Caco-2 (cell line): ENCODE measurements at regions not wholly inside any gene's neighbourhood (a gene's known extent, or its start where the extent isn't known, plus 50 kb on each side); places are given as distances from the start of the nearest gene placed in this dataset.

Source experiments
- BruUV-seq: library from RNA; stranded (reverse); fragments of 400-500 nt; replicated peaks from 2 replicates; lab custom pipeline; 2021; lab: Mats Ljungman, UMichigan
- CTCF ChIA-PET: fragments of 300-600 bp; sonication (Branson Sonifier 250); formaldehyde crosslinking; loops from one replicate; lab custom pipeline; 2022; ENCODE audit warnings: antibody characterized with exemption; lab: Charles Lee
- POLR2A ChIA-PET: fragments of 300-600 bp; sonication (Branson Sonifier 250); formaldehyde crosslinking; loops from one replicate; lab custom pipeline; 2022; ENCODE audit warnings: antibody characterized with exemption; lab: Charles Lee
- DNase-seq, 2 experiments: peaks; one replicate each; pipeline versions ENCODE4 v3.0.0 to v3.0.0-alpha.2; 2020 to 2022
- H3K27me3 ChIP-seq: replicated peaks from 2 replicates; pipeline ENCODE4 v1.6.0; 2011; ENCODE audit warnings: low read length; ENCODE audit not compliant: control insufficient read depth, insufficient read depth
- H3K36me3 ChIP-seq: 2 replicates; pipeline ENCODE4 v1.5.1; 2011; ENCODE audit warnings: low read length; ENCODE audit not compliant: control insufficient read depth, insufficient read depth
- H3K4me1 ChIP-seq: fragments of 250-450 bp; sonication (Bioruptor Pico); 2 replicates; pipeline ENCODE4 v1.5.1; 2020; ENCODE audit warnings: mild to moderate bottlenecking
- H3K4me3 ChIP-seq: 2 replicates; pipeline ENCODE4 v1.5.1; 2011; ENCODE audit warnings: low read depth, mild to moderate bottlenecking, control low read depth, low read length
- H3K9me3 ChIP-seq: fragments of 250-450 bp; sonication (Bioruptor Pico); 2 replicates; pipeline ENCODE4 v1.5.1; 2020; ENCODE audit warnings: mild to moderate bottlenecking, moderate library complexity
- H3K27ac Mint-ChIP-seq: one replicate; pipeline ENCODE4 v1.8.0; 2022; ENCODE audit warnings: mixed read lengths; ENCODE audit not compliant: unreplicated experiment
- H3K27me3 Mint-ChIP-seq: one replicate; pipeline ENCODE4 v1.8.0; 2022; ENCODE audit warnings: mixed read lengths; ENCODE audit not compliant: insufficient read depth, unreplicated experiment
- H3K36me3 Mint-ChIP-seq: one replicate; pipeline ENCODE4 v1.8.0; 2022; ENCODE audit warnings: mild to moderate bottlenecking, mixed read lengths; ENCODE audit not compliant: insufficient read depth, unreplicated experiment
- H3K4me1 Mint-ChIP-seq: one replicate; pipeline ENCODE4 v1.8.0; 2022; ENCODE audit warnings: low read depth, mixed read lengths; ENCODE audit not compliant: unreplicated experiment
- H3K4me3 Mint-ChIP-seq: one replicate; pipeline ENCODE4 v1.8.0; 2022; ENCODE audit warnings: mild to moderate bottlenecking, moderate library complexity, mixed read lengths; ENCODE audit not compliant: unreplicated experiment
- H3K9me3 Mint-ChIP-seq: one replicate; pipeline ENCODE4 v1.8.0; 2022; ENCODE audit warnings: mixed read lengths; ENCODE audit not compliant: unreplicated experiment
- intact Hi-C: fragments of 100-400 bp; cut with micrococcal nuclease; formaldehyde crosslinking; loops from one replicate; pipeline ENCODE4 v1.10.0; 2022; ENCODE audit not compliant: unreplicated experiment
- TF ChIP-seq, protein P1 (sequence below), 2 experiments: fragments of 200-600 bp in 1 of 2; IDR thresholded peaks; 1 replicate in 1 of 2; 2 replicates in 1 of 2; pipeline versions ENCODE4 v1.5.1 to v1.8.0; 2011 to 2022; ENCODE audit warnings: antibody characterized with exemption in 1 of 2, control low read depth in 1 of 2, inconsistent platforms in 1 of 2, low read depth in 1 of 2, low read length in 1 of 2, mild to moderate bottlenecking in 1 of 2, moderate library complexity in 1 of 2; ENCODE audit not compliant: insufficient read depth in 1 of 2, severe bottlenecking in 1 of 2, unreplicated experiment in 1 of 2

DNA sequence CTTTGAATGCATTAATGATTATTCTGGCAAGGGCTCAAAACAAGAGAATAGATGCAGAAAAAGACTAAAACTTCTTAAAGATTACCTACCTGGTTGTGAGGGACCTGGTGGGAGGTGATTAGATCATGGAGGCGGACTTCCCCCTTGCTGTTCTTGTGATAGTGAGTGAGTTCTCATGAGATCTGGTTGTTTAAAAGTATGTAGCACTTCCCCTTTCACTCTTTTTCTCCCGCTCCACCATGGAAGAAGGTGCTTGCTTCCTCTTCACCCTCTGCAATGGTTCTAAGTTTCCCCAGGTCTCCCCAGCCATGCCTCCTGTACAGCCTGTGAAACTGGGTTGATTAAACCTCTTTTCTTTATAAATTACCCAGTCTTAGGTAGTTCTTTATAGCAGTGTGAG lies 226.6 kb downstream of the ARHGAP12 start:
- Histone ChIP-seq H3K4me3 (no peak overlapping the region), H3K36me3 (no peaks in the 10 kb centered on the region), H3K9me3 (peaks cover 20% of the 10 kb centered on the region), H3K4me1 (no peaks in the 10 kb centered on the region), H3K27me3 (no peaks in the 10 kb centered on the region)
- no peak overlapping the region for H3K27ac Mint-ChIP-seq
- BruUV-seq: no TSS peak
- ChIA-PET POLR2A (no interaction called here), CTCF (no interaction called here)
- intact Hi-C loops: no loop called here
- DNase-seq: no peak
- H3K36me3 Mint-ChIP-seq: no peaks in the 10 kb centered on the region
- H3K27me3 Mint-ChIP-seq: peaks cover 9% of the 10 kb centered on the region
- H3K4me1 Mint-ChIP-seq: no peaks in the 10 kb centered on the region
- peaks cover 31% of the 10 kb centered on the region for H3K9me3 Mint-ChIP-seq
- no peak overlapping the region for H3K4me3 Mint-ChIP-seq
- TF ChIP-seq, protein P1, sequence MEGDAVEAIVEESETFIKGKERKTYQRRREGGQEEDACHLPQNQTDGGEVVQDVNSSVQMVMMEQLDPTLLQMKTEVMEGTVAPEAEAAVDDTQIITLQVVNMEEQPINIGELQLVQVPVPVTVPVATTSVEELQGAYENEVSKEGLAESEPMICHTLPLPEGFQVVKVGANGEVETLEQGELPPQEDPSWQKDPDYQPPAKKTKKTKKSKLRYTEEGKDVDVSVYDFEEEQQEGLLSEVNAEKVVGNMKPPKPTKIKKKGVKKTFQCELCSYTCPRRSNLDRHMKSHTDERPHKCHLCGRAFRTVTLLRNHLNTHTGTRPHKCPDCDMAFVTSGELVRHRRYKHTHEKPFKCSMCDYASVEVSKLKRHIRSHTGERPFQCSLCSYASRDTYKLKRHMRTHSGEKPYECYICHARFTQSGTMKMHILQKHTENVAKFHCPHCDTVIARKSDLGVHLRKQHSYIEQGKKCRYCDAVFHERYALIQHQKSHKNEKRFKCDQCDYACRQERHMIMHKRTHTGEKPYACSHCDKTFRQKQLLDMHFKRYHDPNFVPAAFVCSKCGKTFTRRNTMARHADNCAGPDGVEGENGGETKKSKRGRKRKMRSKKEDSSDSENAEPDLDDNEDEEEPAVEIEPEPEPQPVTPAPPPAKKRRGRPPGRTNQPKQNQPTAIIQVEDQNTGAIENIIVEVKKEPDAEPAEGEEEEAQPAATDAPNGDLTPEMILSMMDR (IDR thresholded peaks at IDR 0.05; ENCODE audit: insufficient read depth in 1 of 2, low read depth in 1 of 2, low read length in 1 of 2, severe bottlenecking in 1 of 2, unreplicated experiment in 1 of 2): no peak

DNA sequence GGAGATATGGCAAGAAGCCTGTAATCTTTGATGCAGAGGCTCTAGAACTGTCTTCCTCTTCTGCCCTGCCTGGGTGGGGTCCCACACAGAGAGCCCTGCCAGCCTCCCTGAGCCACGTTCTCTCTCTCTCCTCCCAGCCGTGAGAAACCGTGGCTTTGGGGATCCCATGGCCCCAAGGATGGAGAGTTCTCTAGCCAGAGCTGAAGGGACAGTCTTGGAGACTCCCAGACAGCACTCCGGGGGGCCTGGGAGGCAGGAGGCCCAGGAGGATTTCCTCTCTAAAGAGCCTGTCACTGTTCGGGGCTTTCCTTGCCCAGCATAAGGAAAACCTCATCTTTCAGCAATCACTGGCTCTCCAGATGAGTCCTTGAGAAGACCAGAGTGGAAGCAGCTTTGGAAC lies 227.1 kb downstream of the ARHGAP12 start:
- POLR2A ChIA-PET: no interaction called here

DNA sequence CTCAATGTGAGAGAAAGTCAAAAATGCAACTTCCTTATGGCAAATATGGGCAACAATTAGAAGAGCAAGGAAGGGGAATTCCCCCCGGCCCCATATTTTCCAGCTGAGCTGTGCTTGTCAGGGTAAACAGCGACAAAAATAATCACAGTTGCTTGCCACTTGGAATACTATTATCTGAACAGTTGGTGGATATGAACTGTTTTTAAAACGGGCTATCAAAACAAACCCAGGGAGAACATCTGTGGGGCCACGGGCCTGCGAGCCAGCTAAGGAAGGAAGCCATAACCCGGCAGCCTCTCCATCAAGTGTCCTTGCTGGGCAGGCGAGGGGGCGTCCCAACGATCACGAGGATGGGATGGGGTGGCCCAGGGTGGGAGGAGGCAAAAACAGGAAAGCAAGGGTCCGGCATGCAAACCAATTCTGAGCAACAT lies 228.4 kb downstream of the ARHGAP12 start:
- TF ChIP-seq, protein P1 (IDR thresholded peaks at IDR 0.05; ENCODE audit: insufficient read depth in 1 of 2, low read depth in 1 of 2, low read length in 1 of 2, severe bottlenecking in 1 of 2, unreplicated experiment in 1 of 2): no peak
- no peaks in the 10 kb centered on the region for H3K27me3 ChIP-seq
- Mint-ChIP-seq H3K9me3 (peaks cover 31% of the 10 kb centered on the region), H3K27me3 (peaks cover 9% of the 10 kb centered on the region), H3K4me1 (no peaks in the 10 kb centered on the region), H3K27ac (no peak overlapping the region), H3K4me3 (no peak overlapping the region), H3K36me3 (no peaks in the 10 kb centered on the region)
- intact Hi-C loops: no loop called here
- no peaks in the 10 kb centered on the region for H3K36me3 ChIP-seq
- H3K4me1 ChIP-seq: no peaks in the 10 kb centered on the region
- BruUV-seq: no TSS peak
- POLR2A ChIA-PET: no interaction called here
- CTCF ChIA-PET: no interaction called here
- no peak for DNase-seq
- no peak overlapping the region for H3K4me3 ChIP-seq
- H3K9me3 ChIP-seq: peaks cover 20% of the 10 kb centered on the region

More for the DNA sequence above, 227.1 kb downstream of the ARHGAP12 start:
- H3K4me1 Mint-ChIP-seq: no peaks in the 10 kb centered on the region
- no peaks in the 10 kb centered on the region for H3K27me3 ChIP-seq
- CTCF ChIA-PET: no interaction called here
- no peaks in the 10 kb centered on the region for H3K36me3 Mint-ChIP-seq
- TF ChIP-seq, protein P1 (IDR thresholded peaks at IDR 0.05; ENCODE audit: insufficient read depth in 1 of 2, low read depth in 1 of 2, low read length in 1 of 2, severe bottlenecking in 1 of 2, unreplicated experiment in 1 of 2): no peak
- H3K4me3 Mint-ChIP-seq: no peak overlapping the region
- peaks cover 20% of the 10 kb centered on the region for H3K9me3 ChIP-seq
- H3K27ac Mint-ChIP-seq: no peak overlapping the region
- peaks cover 9% of the 10 kb centered on the region for H3K27me3 Mint-ChIP-seq
- H3K4me3 ChIP-seq: no peak overlapping the region
- no peaks in the 10 kb centered on the region for H3K36me3 ChIP-seq
- no peaks in the 10 kb centered on the region for H3K4me1 ChIP-seq
- BruUV-seq: no TSS peak
- H3K9me3 Mint-ChIP-seq: peaks cover 31% of the 10 kb centered on the region
- intact Hi-C loops: no loop called here
- no peak for DNase-seq
